ENCODE measurements at regions not wholly inside any gene's neighbourhood (a gene's known extent, or its start where the extent isn't known, plus 50 kb on each side); places are given as distances from the start of the nearest gene placed in this dataset.

GRCh38 chr11:37422511-37422910 is 824.5 kb upstream of the RAG2 start:
- Mint-ChIP-seq H3K27me3 (no peaks in the 10 kb centered on the region), H3K9me3 (ENCODE audit: low read depth) (peaks cover 20% of the 10 kb centered on the region), H3K4me1 (ENCODE audit: low read depth) (no peaks in the 10 kb centered on the region), H3K36me3 (ENCODE audit: insufficient read depth) (peaks cover 3% of the 10 kb centered on the region), H3K27ac (no peak overlapping the region), H3K4me3 (ENCODE audit: low read depth) (no peak overlapping the region)
- no peak for TF ChIP-seq CTCF (IDR thresholded peaks at IDR 0.05; ENCODE audit: unreplicated experiment)
- no peak for DNase-seq (ENCODE audit: low spot score, unreplicated experiment)

- no peak overlapping the region for H3K27ac Mint-ChIP-seq
- H3K4me1 Mint-ChIP-seq (ENCODE audit: low read depth) = no peaks in the 10 kb centered on the region
- DNase-seq (ENCODE audit: low spot score, unreplicated experiment) = no peak
- TF ChIP-seq CTCF (IDR thresholded peaks at IDR 0.05; ENCODE audit: unreplicated experiment) = no peak
- H3K27me3 Mint-ChIP-seq = no peaks in the 10 kb centered on the region
- H3K36me3 Mint-ChIP-seq (ENCODE audit: insufficient read depth) = no peaks in the 10 kb centered on the region
- H3K4me3 Mint-ChIP-seq (ENCODE audit: low read depth) = no peak overlapping the region
- peaks cover 5% of the 10 kb centered on the region for H3K9me3 Mint-ChIP-seq (ENCODE audit: low read depth)
Observed at GRCh38 chr11:37411289-37411688, 813.3 kb upstream of the RAG2 start.

GRCh38 chr11:37409124-37409523 is 811.1 kb upstream of the RAG2 start:
- H3K4me3 Mint-ChIP-seq (ENCODE audit: low read depth) = no peak overlapping the region
- H3K9me3 Mint-ChIP-seq (ENCODE audit: low read depth) = peaks cover 5% of the 10 kb centered on the region

GRCh38 chr11:37407461-37407860 is 809.4 kb upstream of the RAG2 start:
- Mint-ChIP-seq H3K27me3 (no peaks in the 10 kb centered on the region), H3K9me3 (ENCODE audit: low read depth) (peaks cover 5% of the 10 kb centered on the region), H3K4me3 (ENCODE audit: low read depth) (no peak overlapping the region), H3K4me1 (ENCODE audit: low read depth) (no peaks in the 10 kb centered on the region), H3K36me3 (ENCODE audit: insufficient read depth) (no peaks in the 10 kb centered on the region), H3K27ac (no peak overlapping the region)
- TF ChIP-seq CTCF (IDR thresholded peaks at IDR 0.05; ENCODE audit: unreplicated experiment) = no peak
- DNase-seq (ENCODE audit: low spot score, unreplicated experiment) = no peak

More at GRCh38 chr11:37409124-37409523, 811.1 kb upstream of the RAG2 start:
- TF ChIP-seq CTCF (IDR thresholded peaks at IDR 0.05; ENCODE audit: unreplicated experiment) = no peak
- Mint-ChIP-seq H3K36me3 (ENCODE audit: insufficient read depth) (no peaks in the 10 kb centered on the region), H3K27me3 (no peaks in the 10 kb centered on the region), H3K4me1 (ENCODE audit: low read depth) (no peaks in the 10 kb centered on the region), H3K27ac (no peak overlapping the region)
- no peak for DNase-seq (ENCODE audit: low spot score, unreplicated experiment)

GRCh38 chr11:37406651-37407050 is 808.6 kb upstream of the RAG2 start:
- H3K4me1 Mint-ChIP-seq (ENCODE audit: low read depth) = no peaks in the 10 kb centered on the region
- TF ChIP-seq CTCF (IDR thresholded peaks at IDR 0.05; ENCODE audit: unreplicated experiment) = no peak
- no peak overlapping the region for H3K4me3 Mint-ChIP-seq (ENCODE audit: low read depth)
- DNase-seq (ENCODE audit: low spot score, unreplicated experiment) = no peak
- no peaks in the 10 kb centered on the region for H3K27me3 Mint-ChIP-seq
- no peaks in the 10 kb centered on the region for H3K36me3 Mint-ChIP-seq (ENCODE audit: insufficient read depth)
- no peaks in the 10 kb centered on the region for H3K9me3 Mint-ChIP-seq (ENCODE audit: low read depth)
- H3K27ac Mint-ChIP-seq = no peak overlapping the region
